Keratinocyte (primary cell): ENCODE measurements at regions not wholly inside any gene's neighbourhood (a gene's known extent, or its start where the extent isn't known, plus 50 kb on each side); places are given as distances from the start of the nearest gene placed in this dataset.

ENCODE experiments used
- DNase-seq: peaks from one replicate; pipeline ENCODE4 v3.0.0-alpha.2; 2011; ENCODE audit warnings: low read depth, missing footprints, low spot score
- FAIRE-seq: peaks from 2 replicates; lab custom pipeline; 2011; peaks lifted over from hg19 to GRCh38; lab: Jason Lieb, UNC
- H2AFZ ChIP-seq: 2 replicates; pipeline ENCODE4 v1.6.0; 2012; ENCODE audit warnings: low read length, control low read depth, inconsistent platforms; ENCODE audit not compliant: control insufficient read depth
- H3K27ac ChIP-seq: 2 replicates; pipeline ENCODE4 v1.5.1; 2011; ENCODE audit warnings: low read length; ENCODE audit not compliant: control insufficient read depth, insufficient read depth
- H3K27me3 ChIP-seq: 3 replicates; pipeline ENCODE4 v1.6.0; 2011; ENCODE audit warnings: low read length; ENCODE audit not compliant: control insufficient read depth, insufficient read depth; ENCODE audit errors: extremely low read depth
- H3K36me3 ChIP-seq, 2 experiments: 2 replicates in 1 of 2; 3 replicates in 1 of 2; pipeline ENCODE4 v1.5.1; 2011; ENCODE audit warnings: low read length in 2 of 2, mild to moderate bottlenecking in 1 of 2; ENCODE audit not compliant: control insufficient read depth in 2 of 2, insufficient read depth in 2 of 2; ENCODE audit errors: extremely low read depth in 1 of 2
- H3K4me1 ChIP-seq: 3 replicates; pipeline ENCODE4 v1.5.1; 2011; ENCODE audit warnings: low read length; ENCODE audit not compliant: control insufficient read depth, insufficient read depth; ENCODE audit errors: extremely low read depth
- H3K4me2 ChIP-seq: 3 replicates; pipeline ENCODE4 v1.6.0; 2011; ENCODE audit warnings: low read depth, low read length; ENCODE audit not compliant: control insufficient read depth, insufficient read depth; ENCODE audit errors: extremely low read depth
- H3K4me3 ChIP-seq, 3 experiments: fragments of 200-600 bp in 1 of 3; sonication (generic) in 1 of 3; 2 replicates in 2 of 3; 3 replicates in 1 of 3; pipeline ENCODE4 v1.5.1; 2011 to 2016; ENCODE audit warnings: low read length in 3 of 3, mild to moderate bottlenecking in 3 of 3, control low read depth in 2 of 3, inconsistent platforms in 1 of 3, low read depth in 1 of 3, mixed read lengths in 1 of 3, mixed run types in 1 of 3, moderate library complexity in 1 of 3; ENCODE audit not compliant: control insufficient read depth in 2 of 3, insufficient read depth in 2 of 3; ENCODE audit errors: extremely low read depth in 1 of 3
- H3K79me2 ChIP-seq: 2 replicates; pipeline ENCODE4 v1.6.0; 2012; ENCODE audit warnings: low read length; ENCODE audit not compliant: control insufficient read depth, insufficient read depth
- H3K9ac ChIP-seq: 3 replicates; pipeline ENCODE4 v1.6.0; 2011; ENCODE audit warnings: low read length; ENCODE audit not compliant: control insufficient read depth, insufficient read depth; ENCODE audit errors: extremely low read depth
- H3K9me1 ChIP-seq: 3 replicates; pipeline ENCODE4 v1.6.0; 2011; ENCODE audit warnings: low read length; ENCODE audit not compliant: control insufficient read depth, insufficient read depth; ENCODE audit errors: extremely low read depth
- H3K9me3 ChIP-seq: 2 replicates; pipeline ENCODE4 v1.5.1; 2012; ENCODE audit warnings: low read depth, low read length; ENCODE audit not compliant: control insufficient read depth
- H4K20me1 ChIP-seq: 3 replicates; pipeline ENCODE4 v1.6.0; 2011; ENCODE audit warnings: low read length; ENCODE audit not compliant: control insufficient read depth, insufficient read depth; ENCODE audit errors: extremely low read depth
- EZH2 ChIP-seq: IDR thresholded peaks from one replicate; pipeline ENCODE4 v1.6.1; 2012; ENCODE audit warnings: inconsistent platforms, mild to moderate bottlenecking, low read length, moderate library complexity
- dilution Hi-C: fragments of 300-500 bp; cut with MboI; formaldehyde crosslinking; loops from one replicate; pipeline ENCODE4 v1.7.0; 2020; ENCODE audit warnings: low sequenced_read_pairs; ENCODE audit not compliant: extremely low pct_ligation_motif_present
- TF ChIP-seq, protein P1 (sequence below), 3 experiments: IDR thresholded peaks in 1 of 3; conservative IDR thresholded peaks in 1 of 3; optimal IDR thresholded peaks in 1 of 3; 2 replicates in 2 of 3; 3 replicates in 1 of 3; pipeline versions ENCODE3 to v1.5.1; 2011; ENCODE audit warnings: low read length in 3 of 3, mild to moderate bottlenecking in 3 of 3, moderate library complexity in 2 of 3, control low read depth in 1 of 3, inconsistent platforms in 1 of 3; ENCODE audit not compliant: insufficient read depth in 2 of 3; ENCODE audit errors: extremely low read depth in 1 of 3

GRCh38 chr3:8445861-8446260 is 55.8 kb upstream of the LMCD1 start:
- dilution Hi-C loops, result no loop called here
- Histone ChIP-seq H3K27ac (no peak overlapping the region), H3K9ac (no peak overlapping the region)

DNA sequence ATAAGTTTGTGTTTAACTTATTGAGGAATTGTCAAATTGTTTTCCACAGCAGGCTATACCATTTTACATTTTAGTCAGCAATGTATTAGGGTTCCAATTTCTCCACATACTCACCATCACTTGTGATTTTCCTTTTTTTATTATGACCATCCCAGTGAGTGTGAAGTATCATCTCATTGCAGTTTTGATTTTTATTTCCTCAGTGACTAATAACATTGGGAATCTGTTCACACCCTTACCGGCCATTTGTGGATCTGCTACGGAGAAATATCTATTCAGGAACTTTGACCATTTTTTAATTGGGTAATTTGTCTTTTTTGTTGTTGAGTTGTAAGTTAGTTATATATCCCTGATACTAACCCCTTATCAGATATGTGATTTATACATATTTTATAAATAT is 54.8 kb upstream of the LMCD1 start:
- DNase-seq (no peak), FAIRE-seq (no peak)
- no peaks in the 10 kb centered on the region for H3K9me1 ChIP-seq
- no peaks in the 10 kb centered on the region for H4K20me1 ChIP-seq
- no peak overlapping the region for H3K4me2 ChIP-seq
- no peaks in the 10 kb centered on the region for H3K4me1 ChIP-seq
- H3K27ac ChIP-seq, result no peak overlapping the region
- no peaks in the 10 kb centered on the region for H3K79me2 ChIP-seq
- no peaks in the 10 kb centered on the region for H3K36me3 ChIP-seq
- TF ChIP-seq, protein P1, sequence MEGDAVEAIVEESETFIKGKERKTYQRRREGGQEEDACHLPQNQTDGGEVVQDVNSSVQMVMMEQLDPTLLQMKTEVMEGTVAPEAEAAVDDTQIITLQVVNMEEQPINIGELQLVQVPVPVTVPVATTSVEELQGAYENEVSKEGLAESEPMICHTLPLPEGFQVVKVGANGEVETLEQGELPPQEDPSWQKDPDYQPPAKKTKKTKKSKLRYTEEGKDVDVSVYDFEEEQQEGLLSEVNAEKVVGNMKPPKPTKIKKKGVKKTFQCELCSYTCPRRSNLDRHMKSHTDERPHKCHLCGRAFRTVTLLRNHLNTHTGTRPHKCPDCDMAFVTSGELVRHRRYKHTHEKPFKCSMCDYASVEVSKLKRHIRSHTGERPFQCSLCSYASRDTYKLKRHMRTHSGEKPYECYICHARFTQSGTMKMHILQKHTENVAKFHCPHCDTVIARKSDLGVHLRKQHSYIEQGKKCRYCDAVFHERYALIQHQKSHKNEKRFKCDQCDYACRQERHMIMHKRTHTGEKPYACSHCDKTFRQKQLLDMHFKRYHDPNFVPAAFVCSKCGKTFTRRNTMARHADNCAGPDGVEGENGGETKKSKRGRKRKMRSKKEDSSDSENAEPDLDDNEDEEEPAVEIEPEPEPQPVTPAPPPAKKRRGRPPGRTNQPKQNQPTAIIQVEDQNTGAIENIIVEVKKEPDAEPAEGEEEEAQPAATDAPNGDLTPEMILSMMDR (optimal IDR thresholded peaks at IDR 0.05 in 1 of 3, IDR thresholded peaks at IDR 0.05 in 1 of 3, conservative IDR thresholded peaks at IDR 0.05 in 1 of 3; ENCODE audit: extremely low read depth in 1 of 3, insufficient read depth in 2 of 3, low read length in 3 of 3), result no peak
- TF ChIP-seq EZH2, result no peak
- dilution Hi-C loops, result no loop called here
- no peak overlapping the region for H2AFZ ChIP-seq
- no peaks in the 10 kb centered on the region for H3K27me3 ChIP-seq
- H3K9me3 ChIP-seq, result no peaks in the 10 kb centered on the region
- H3K4me3 ChIP-seq, result no peak overlapping the region
- no peak overlapping the region for H3K9ac ChIP-seq

More at GRCh38 chr3:8445861-8446260, 55.8 kb upstream of the LMCD1 start:
- FAIRE-seq (no peak), DNase-seq (no peak)
- no peaks in the 10 kb centered on the region for H3K4me1 ChIP-seq
- no peaks in the 10 kb centered on the region for H3K79me2 ChIP-seq
- no peaks in the 10 kb centered on the region for H4K20me1 ChIP-seq
- H3K4me3 ChIP-seq, result no peak overlapping the region
- H3K27me3 ChIP-seq, result no peaks in the 10 kb centered on the region
- H2AFZ ChIP-seq, result no peak overlapping the region
- TF ChIP-seq, protein P1 (optimal IDR thresholded peaks at IDR 0.05 in 1 of 3, IDR thresholded peaks at IDR 0.05 in 1 of 3, conservative IDR thresholded peaks at IDR 0.05 in 1 of 3; ENCODE audit: extremely low read depth in 1 of 3, insufficient read depth in 2 of 3, low read length in 3 of 3), result no peak
- no peak for TF ChIP-seq EZH2
- H3K9me3 ChIP-seq, result no peaks in the 10 kb centered on the region
- H3K36me3 ChIP-seq, result no peaks in the 10 kb centered on the region
- H3K9me1 ChIP-seq, result no peaks in the 10 kb centered on the region
- no peak overlapping the region for H3K4me2 ChIP-seq
